Ovary (tissue), 3 donors: ENCODE measurements at regions not wholly inside any gene's neighbourhood (a gene's known extent, or its start where the extent isn't known, plus 50 kb on each side); places are given as distances from the start of the nearest gene placed in this dataset.

Experiments used
- POLR2A ChIP-seq: fragments of 450-650 bp; IDR thresholded peaks from one replicate; pipeline ENCODE4 v1.6.1; 2017; ENCODE audit warnings: antibody characterized with exemption, mild to moderate bottlenecking, moderate library complexity
- TF ChIP-seq, protein P1 (sequence below), 3 donors: fragments of 450-650 bp in 2 of 3; fragments of 200-600 bp in 1 of 3; IDR thresholded peaks; one replicate each; pipeline versions ENCODE4 v1.5.1 to v1.8.0; 2016 to 2022; ENCODE audit warnings: antibody characterized with exemption in 3 of 3, mild to moderate bottlenecking in 1 of 3
- donor health status: DM: no; HTN: no; CAD: no.

DNA sequence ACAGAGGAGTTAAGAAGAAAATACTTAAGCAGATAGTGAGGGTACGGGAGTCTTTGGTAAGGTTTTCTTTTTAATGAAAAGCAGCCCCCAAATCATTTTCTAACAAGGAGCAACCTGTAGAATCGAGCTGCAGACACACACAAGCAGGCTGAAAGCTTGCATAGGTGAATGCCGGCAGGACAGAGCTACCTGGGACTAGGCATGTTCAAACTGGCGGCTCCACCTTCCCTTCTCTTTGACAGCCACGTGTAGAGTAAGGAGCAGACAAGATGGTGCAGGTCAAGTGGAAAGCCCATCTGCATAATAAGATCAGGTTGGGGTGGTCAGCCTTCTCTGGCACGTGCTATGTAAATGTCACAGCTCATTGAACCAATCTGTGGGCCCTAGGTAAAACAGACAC is 1292.4 kb downstream of the EPHA7 start:
- TF ChIP-seq POLR2A, result no peak
- TF ChIP-seq, protein P1, sequence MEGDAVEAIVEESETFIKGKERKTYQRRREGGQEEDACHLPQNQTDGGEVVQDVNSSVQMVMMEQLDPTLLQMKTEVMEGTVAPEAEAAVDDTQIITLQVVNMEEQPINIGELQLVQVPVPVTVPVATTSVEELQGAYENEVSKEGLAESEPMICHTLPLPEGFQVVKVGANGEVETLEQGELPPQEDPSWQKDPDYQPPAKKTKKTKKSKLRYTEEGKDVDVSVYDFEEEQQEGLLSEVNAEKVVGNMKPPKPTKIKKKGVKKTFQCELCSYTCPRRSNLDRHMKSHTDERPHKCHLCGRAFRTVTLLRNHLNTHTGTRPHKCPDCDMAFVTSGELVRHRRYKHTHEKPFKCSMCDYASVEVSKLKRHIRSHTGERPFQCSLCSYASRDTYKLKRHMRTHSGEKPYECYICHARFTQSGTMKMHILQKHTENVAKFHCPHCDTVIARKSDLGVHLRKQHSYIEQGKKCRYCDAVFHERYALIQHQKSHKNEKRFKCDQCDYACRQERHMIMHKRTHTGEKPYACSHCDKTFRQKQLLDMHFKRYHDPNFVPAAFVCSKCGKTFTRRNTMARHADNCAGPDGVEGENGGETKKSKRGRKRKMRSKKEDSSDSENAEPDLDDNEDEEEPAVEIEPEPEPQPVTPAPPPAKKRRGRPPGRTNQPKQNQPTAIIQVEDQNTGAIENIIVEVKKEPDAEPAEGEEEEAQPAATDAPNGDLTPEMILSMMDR (IDR thresholded peaks at IDR 0.05), result no peak
